ENCODE measurements at regions not wholly inside any gene's neighbourhood (a gene's known extent, or its start where the extent isn't known, plus 50 kb on each side); places are given as distances from the start of the nearest gene placed in this dataset.

DNA sequence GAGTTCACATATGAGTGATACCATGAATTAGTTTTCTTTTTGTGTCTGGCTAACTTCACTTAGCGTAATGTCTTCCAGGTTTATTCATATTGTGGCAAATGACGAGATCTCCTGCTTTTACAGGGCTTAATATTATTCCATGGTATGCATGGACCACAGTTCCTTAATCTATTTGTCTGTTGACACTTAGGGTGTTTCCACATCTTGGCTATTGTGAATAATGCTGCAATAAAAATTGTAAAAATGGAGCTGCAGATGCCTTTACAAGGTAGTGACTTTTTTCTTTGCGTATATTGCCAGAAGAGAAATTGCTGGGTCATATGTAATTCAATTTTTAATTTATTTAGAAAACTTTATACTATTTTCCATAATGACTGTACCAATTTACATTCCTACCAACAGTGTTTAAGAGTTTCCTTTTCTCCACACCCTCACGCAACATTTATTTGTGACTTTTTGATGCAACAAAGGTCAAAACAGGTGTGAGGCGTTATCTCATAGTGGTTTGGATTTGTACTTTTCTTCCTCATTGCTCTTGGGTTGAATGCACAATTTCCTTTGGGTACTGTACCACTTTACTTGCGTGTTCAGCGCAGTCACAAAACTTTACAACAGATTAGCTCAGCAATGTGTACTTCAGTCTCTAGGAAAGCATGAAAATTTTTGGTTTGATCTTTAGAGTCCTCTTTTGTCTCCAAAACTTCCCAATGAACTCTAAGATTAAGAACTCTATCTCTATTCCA is 240.8 kb downstream of the PPARGC1A start:
- H3K27me3 ChIP-seq (ENCODE audit: control insufficient read depth in 4 of 4, insufficient read depth in 4 of 4, low read length in 3 of 4), result no peaks in the 10 kb centered on the region
- H3K4me3 ChIP-seq (ENCODE audit: low read depth in 1 of 3, low read length in 3 of 3), result no peak overlapping the region
- no peak overlapping the region for H3K27ac ChIP-seq (ENCODE audit: low read depth in 1 of 2, low read length in 2 of 2)
- no peak for DNase-seq (ENCODE audit: low spot score)
- H3K36me3 ChIP-seq (ENCODE audit: control insufficient read depth in 4 of 4, insufficient read depth in 3 of 4, low read depth in 1 of 4, low read length in 3 of 4), result no peaks in the 10 kb centered on the region
- H3K4me1 ChIP-seq (ENCODE audit: control insufficient read depth in 4 of 4, insufficient read depth in 4 of 4, low read length in 3 of 4), result no peaks in the 10 kb centered on the region
- H3K9me3 ChIP-seq (ENCODE audit: control insufficient read depth in 4 of 4, low read length in 3 of 4), result no peaks in the 10 kb centered on the region
- TF ChIP-seq, protein P1, sequence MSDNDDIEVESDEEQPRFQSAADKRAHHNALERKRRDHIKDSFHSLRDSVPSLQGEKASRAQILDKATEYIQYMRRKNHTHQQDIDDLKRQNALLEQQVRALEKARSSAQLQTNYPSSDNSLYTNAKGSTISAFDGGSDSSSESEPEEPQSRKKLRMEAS (IDR thresholded peaks at IDR 0.05), result no peak
- TF ChIP-seq, protein P2, sequence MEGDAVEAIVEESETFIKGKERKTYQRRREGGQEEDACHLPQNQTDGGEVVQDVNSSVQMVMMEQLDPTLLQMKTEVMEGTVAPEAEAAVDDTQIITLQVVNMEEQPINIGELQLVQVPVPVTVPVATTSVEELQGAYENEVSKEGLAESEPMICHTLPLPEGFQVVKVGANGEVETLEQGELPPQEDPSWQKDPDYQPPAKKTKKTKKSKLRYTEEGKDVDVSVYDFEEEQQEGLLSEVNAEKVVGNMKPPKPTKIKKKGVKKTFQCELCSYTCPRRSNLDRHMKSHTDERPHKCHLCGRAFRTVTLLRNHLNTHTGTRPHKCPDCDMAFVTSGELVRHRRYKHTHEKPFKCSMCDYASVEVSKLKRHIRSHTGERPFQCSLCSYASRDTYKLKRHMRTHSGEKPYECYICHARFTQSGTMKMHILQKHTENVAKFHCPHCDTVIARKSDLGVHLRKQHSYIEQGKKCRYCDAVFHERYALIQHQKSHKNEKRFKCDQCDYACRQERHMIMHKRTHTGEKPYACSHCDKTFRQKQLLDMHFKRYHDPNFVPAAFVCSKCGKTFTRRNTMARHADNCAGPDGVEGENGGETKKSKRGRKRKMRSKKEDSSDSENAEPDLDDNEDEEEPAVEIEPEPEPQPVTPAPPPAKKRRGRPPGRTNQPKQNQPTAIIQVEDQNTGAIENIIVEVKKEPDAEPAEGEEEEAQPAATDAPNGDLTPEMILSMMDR (IDR thresholded peaks at IDR 0.05; ENCODE audit: low read depth, low read length, missing input control), result no peak
- TF ChIP-seq TAF1 (conservative IDR thresholded peaks at IDR 0.05) (no peak), HNF4A (conservative IDR thresholded peaks at IDR 0.05) (no peak), FOXA1 (IDR thresholded peaks at IDR 0.05) (no peak), NR2F2 (IDR thresholded peaks at IDR 0.05) (no peak), HNF4G (IDR thresholded peaks at IDR 0.05) (no peak), EGR1 (IDR thresholded peaks at IDR 0.05; ENCODE audit: low read depth in 2 of 2) (no peak), RXRA (IDR thresholded peaks at IDR 0.05) (no peak), YY1 (IDR thresholded peaks at IDR 0.05) (no peak)
- TF ChIP-seq, protein P3, sequence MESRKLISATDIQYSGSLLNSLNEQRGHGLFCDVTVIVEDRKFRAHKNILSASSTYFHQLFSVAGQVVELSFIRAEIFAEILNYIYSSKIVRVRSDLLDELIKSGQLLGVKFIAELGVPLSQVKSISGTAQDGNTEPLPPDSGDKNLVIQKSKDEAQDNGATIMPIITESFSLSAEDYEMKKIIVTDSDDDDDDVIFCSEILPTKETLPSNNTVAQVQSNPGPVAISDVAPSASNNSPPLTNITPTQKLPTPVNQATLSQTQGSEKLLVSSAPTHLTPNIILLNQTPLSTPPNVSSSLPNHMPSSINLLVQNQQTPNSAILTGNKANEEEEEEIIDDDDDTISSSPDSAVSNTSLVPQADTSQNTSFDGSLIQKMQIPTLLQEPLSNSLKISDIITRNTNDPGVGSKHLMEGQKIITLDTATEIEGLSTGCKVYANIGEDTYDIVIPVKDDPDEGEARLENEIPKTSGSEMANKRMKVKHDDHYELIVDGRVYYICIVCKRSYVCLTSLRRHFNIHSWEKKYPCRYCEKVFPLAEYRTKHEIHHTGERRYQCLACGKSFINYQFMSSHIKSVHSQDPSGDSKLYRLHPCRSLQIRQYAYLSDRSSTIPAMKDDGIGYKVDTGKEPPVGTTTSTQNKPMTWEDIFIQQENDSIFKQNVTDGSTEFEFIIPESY (IDR thresholded peaks at IDR 0.05), result no peak
- TF ChIP-seq, protein P4, sequence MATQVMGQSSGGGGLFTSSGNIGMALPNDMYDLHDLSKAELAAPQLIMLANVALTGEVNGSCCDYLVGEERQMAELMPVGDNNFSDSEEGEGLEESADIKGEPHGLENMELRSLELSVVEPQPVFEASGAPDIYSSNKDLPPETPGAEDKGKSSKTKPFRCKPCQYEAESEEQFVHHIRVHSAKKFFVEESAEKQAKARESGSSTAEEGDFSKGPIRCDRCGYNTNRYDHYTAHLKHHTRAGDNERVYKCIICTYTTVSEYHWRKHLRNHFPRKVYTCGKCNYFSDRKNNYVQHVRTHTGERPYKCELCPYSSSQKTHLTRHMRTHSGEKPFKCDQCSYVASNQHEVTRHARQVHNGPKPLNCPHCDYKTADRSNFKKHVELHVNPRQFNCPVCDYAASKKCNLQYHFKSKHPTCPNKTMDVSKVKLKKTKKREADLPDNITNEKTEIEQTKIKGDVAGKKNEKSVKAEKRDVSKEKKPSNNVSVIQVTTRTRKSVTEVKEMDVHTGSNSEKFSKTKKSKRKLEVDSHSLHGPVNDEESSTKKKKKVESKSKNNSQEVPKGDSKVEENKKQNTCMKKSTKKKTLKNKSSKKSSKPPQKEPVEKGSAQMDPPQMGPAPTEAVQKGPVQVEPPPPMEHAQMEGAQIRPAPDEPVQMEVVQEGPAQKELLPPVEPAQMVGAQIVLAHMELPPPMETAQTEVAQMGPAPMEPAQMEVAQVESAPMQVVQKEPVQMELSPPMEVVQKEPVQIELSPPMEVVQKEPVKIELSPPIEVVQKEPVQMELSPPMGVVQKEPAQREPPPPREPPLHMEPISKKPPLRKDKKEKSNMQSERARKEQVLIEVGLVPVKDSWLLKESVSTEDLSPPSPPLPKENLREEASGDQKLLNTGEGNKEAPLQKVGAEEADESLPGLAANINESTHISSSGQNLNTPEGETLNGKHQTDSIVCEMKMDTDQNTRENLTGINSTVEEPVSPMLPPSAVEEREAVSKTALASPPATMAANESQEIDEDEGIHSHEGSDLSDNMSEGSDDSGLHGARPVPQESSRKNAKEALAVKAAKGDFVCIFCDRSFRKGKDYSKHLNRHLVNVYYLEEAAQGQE (IDR thresholded peaks at IDR 0.05), result no peak
- TF ChIP-seq, protein P5, sequence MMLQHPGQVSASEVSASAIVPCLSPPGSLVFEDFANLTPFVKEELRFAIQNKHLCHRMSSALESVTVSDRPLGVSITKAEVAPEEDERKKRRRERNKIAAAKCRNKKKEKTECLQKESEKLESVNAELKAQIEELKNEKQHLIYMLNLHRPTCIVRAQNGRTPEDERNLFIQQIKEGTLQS (IDR thresholded peaks at IDR 0.05), result no peak
- WGBS, result 81% methylated on average over 7 of the region's 7 CpGs
- no peak overlapping the region for H3K9ac ChIP-seq (ENCODE audit: low read depth in 1 of 2, low read length in 2 of 2)

DNA sequence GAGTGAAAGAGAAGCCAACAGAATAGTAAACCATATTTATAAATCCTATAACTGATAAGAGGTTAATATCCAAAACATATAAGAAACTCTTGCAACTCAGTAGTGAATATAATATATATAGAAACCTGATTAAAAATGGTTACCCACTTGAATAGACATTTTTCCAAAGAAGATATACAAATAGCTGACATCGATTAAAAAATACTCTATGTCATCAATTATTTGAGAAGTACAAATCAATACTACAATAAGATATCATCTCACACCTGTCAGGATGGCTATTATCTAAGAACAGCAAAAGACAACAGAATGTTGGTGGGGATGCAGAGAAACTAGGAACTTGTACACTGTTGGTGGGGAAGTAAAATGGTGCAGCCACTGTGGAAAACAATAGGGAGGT is 254.4 kb downstream of the PPARGC1A start:
- H3K4me1 ChIP-seq (ENCODE audit: control insufficient read depth in 4 of 4, insufficient read depth in 4 of 4, low read length in 3 of 4), result peaks cover 0 to 4% (median 0%) of the 10 kb centered on the region in 4 donors
- H3K27me3 ChIP-seq (ENCODE audit: control insufficient read depth in 4 of 4, insufficient read depth in 4 of 4, low read length in 3 of 4), result peaks cover 0 to under 1% (median 0%) of the 10 kb centered on the region in 4 donors
- H3K36me3 ChIP-seq (ENCODE audit: control insufficient read depth in 4 of 4, insufficient read depth in 3 of 4, low read depth in 1 of 4, low read length in 3 of 4), result no peaks in the 10 kb centered on the region
- DNase-seq (ENCODE audit: low spot score), result no peak
- 83% methylated on average over 1 of the region's 1 CpG for WGBS
- H3K9me3 ChIP-seq (ENCODE audit: control insufficient read depth in 4 of 4, low read length in 3 of 4), result no peaks in the 10 kb centered on the region
- H3K4me3 ChIP-seq (ENCODE audit: low read depth in 1 of 3, low read length in 3 of 3), result no peak overlapping the region
- no peak overlapping the region for H3K9ac ChIP-seq (ENCODE audit: low read depth in 1 of 2, low read length in 2 of 2)
- H3K27ac ChIP-seq (ENCODE audit: low read depth in 1 of 2, low read length in 2 of 2), result no peak overlapping the region
- TF ChIP-seq JUND (IDR thresholded peaks at IDR 0.05) (no peak), GABPA (IDR thresholded peaks at IDR 0.05 in 1 of 2, conservative IDR thresholded peaks at IDR 0.05 in 1 of 2) (no peak), RXRA (IDR thresholded peaks at IDR 0.05) (no peak), FOXA2 (IDR thresholded peaks at IDR 0.05) (no peak), EGR1 (IDR thresholded peaks at IDR 0.05; ENCODE audit: low read depth in 2 of 2) (no peak), HNF4A (conservative IDR thresholded peaks at IDR 0.05) (no peak), FOXA1 (IDR thresholded peaks at IDR 0.05) (no peak)
- TF ChIP-seq, protein P3 (IDR thresholded peaks at IDR 0.05), result no peak
- TF ChIP-seq, protein P2 (IDR thresholded peaks at IDR 0.05; ENCODE audit: low read depth, low read length, missing input control), result no peak
